IPS DF 6.9 (cell line): ENCODE measurements at regions not wholly inside any gene's neighbourhood (a gene's known extent, or its start where the extent isn't known, plus 50 kb on each side); places are given as distances from the start of the nearest gene placed in this dataset.
"Not testable (repeated sequence)": the region's sequence is repeated elsewhere in the genome, so short reads cannot be mapped to it uniquely, and the experiment has no call there.

Experiments used
- DNase-seq: peaks from one replicate; pipeline ENCODE4 v3.0.0-alpha.2; 2013; ENCODE audit warnings: low read depth, low spot score
- H3K27ac ChIP-seq: one replicate; pipeline ENCODE4 v1.5.1; 2013; ENCODE audit warnings: low read length, control low read depth
- H3K27me3 ChIP-seq: 2 replicates; pipeline ENCODE4 v1.6.1; 2013; ENCODE audit warnings: mild to moderate bottlenecking, low read length; ENCODE audit not compliant: control insufficient read depth, insufficient read depth
- H3K36me3 ChIP-seq: 2 replicates; pipeline ENCODE4 v1.6.1; 2013; ENCODE audit warnings: low read length; ENCODE audit not compliant: control insufficient read depth, insufficient read depth
- H3K4me1 ChIP-seq: 2 replicates; pipeline ENCODE4 v1.6.1; 2013; ENCODE audit warnings: low read length; ENCODE audit not compliant: control insufficient read depth, insufficient read depth
- H3K4me3 ChIP-seq: 2 replicates; pipeline ENCODE4 v1.5.1; 2013; ENCODE audit warnings: mild to moderate bottlenecking, low read length
- H3K9me3 ChIP-seq: 2 replicates; pipeline ENCODE4 v1.6.1; 2013; ENCODE audit warnings: low read length, inconsistent platforms; ENCODE audit not compliant: control insufficient read depth, insufficient read depth
- WGBS: extraction: QIAGEN DNeasy Blood & Tissue Kit; methylation state at CpG from one replicate; pipeline ENCODE4 v1.1.7; 2013; ENCODE audit warnings: mixed read lengths, missing lambda C conversion rate; ENCODE audit not compliant: insufficient read length, insufficient coverage; 5-methylcytosine and 5-hydroxymethylcytosine counted together

DNA sequence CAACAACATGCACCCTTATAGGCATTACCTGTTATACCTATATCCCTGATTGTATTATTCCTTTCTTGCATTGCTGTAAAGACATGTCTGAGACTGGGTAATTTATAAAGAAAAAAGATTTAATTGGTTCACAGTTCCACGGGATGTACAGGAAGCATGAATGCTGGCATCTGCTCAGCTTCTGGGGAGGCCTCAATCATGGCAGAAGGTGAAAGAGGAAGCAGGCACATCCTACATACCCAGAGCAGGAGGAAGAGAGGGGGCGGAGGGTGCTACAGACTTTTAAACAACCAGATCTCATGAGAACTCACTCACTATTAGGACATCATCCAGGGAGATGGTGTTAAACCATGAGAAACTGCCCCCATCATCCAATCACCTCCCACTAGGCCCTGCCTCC lies 191.7 kb upstream of the SPHKAP start:
- no peaks in the 10 kb centered on the region for H3K4me1 ChIP-seq
- WGBS: no CpG with 5 or more reads among the region's 2 CpGs
- H3K9me3 ChIP-seq: no peaks in the 10 kb centered on the region
- no peak for DNase-seq
- H3K4me3 ChIP-seq: no peak overlapping the region
- H3K36me3 ChIP-seq: no peaks in the 10 kb centered on the region
- no peaks in the 10 kb centered on the region for H3K27me3 ChIP-seq
- H3K27ac ChIP-seq: no peak overlapping the region

DNA sequence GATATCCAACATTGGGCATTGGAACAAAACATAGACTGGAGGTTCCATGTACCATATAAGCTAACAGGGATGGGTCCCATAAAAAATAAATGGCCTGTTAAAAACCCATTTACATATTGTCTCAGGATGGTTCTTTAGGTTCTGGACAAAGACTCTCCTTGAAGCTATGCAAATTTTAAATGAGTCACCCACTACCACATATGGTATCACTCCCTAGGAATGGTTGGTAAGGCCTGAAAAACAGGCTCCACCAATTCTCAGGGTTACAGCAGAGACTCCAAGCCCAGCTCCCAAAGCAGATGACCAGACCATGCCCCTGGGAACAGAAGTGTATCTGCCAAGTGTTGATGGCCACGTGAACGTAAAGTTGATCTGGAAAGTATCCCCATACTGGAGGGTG lies 190.7 kb upstream of the SPHKAP start:
- Histone ChIP-seq H3K4me3 (no peak overlapping the region), H3K9me3 (no peaks in the 10 kb centered on the region), H3K27me3 (no peaks in the 10 kb centered on the region), H3K4me1 (no peaks in the 10 kb centered on the region), H3K27ac (no peak overlapping the region), H3K36me3 (no peaks in the 10 kb centered on the region)
- DNase-seq: no peak
- no CpG with 5 or more reads among the region's 2 CpGs for WGBS

DNA sequence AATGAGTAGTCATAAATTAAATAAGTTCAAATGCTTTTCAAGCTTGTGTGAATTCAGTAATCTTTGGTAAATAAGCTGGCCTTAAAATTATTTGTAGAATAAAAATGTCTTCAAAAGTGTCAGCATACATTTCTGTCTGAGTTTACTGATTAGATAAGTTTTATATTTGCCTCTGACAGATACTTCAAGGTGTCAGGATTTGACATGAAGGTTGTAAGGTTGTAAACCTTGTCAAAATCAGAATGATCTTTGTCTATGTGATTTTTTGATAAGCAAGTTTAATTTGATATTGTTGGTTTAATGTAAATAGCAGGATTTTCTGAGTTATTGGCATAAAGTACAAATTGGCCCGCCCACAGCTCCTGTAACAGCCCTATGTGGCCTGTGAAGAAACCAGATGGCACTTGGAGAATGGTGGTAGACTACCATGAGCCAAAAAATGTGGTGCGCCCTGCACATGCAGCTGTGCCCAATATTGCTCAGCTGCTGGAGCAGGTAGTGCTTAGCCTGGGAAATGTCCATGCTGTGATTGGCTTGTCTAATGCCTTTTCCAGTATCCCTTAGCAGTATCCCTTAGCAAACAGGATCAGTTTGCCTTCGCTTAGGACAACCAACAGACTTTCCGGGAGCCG lies 188.0 kb upstream of the SPHKAP start:
- H3K9me3 ChIP-seq: no peaks in the 10 kb centered on the region
- WGBS: no CpG with 5 or more reads among the region's 5 CpGs
- H3K27me3 ChIP-seq: no peaks in the 10 kb centered on the region
- H3K36me3 ChIP-seq: no peaks in the 10 kb centered on the region
- no peak overlapping the region for H3K4me3 ChIP-seq
- no peak for DNase-seq
- no peaks in the 10 kb centered on the region for H3K4me1 ChIP-seq
- H3K27ac ChIP-seq: no peak overlapping the region

DNA sequence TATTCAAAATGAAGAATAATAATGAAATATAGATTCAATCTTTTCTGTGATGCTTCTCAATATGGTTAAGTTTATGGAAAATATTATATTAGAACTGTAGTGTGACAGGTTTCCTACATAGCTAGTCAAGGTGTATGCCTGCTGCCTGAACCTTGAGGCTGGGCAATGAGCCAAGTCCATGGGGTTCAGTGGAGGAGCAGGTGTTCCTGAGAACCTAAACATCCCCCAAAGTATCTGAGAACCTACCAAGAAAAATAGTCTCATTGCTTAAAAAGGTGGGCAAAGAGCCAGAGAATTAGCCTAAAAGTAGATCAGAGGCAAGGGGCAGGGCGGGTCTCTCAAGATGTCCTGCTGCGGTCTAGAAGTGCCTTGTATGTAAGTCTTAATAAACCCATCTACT lies 185.9 kb upstream of the SPHKAP start:
- no CpG with 5 or more reads among the region's 2 CpGs for WGBS
- H3K27me3 ChIP-seq: no peaks in the 10 kb centered on the region
- no peaks in the 10 kb centered on the region for H3K4me1 ChIP-seq
- H3K36me3 ChIP-seq: no peaks in the 10 kb centered on the region
- H3K4me3 ChIP-seq: no peak overlapping the region
- no peak overlapping the region for H3K27ac ChIP-seq
- no peaks in the 10 kb centered on the region for H3K9me3 ChIP-seq
- no peak for DNase-seq

DNA sequence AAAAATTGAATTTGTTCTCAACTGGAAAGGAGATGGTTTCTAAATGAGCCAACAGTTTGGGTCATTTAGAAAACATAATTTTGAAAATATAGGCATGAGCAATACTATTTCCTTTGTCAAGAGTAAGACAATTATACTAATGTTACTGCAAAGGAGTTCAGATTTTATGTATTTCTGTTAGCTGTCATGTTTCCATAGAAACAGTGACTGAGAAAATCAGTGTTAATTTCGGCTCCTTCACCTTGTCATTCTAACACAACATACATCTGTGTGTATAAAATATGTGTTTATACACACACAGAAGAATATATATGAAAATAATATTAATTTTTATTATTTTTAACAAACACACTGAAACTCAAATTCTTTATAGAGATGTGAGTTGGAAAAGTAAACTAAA lies 178.0 kb upstream of the SPHKAP start:
- Histone ChIP-seq H3K27me3 (no peaks in the 10 kb centered on the region), H3K36me3 (no peaks in the 10 kb centered on the region), H3K27ac (no peak overlapping the region), H3K4me3 (no peak overlapping the region), H3K9me3 (no peaks in the 10 kb centered on the region), H3K4me1 (no peaks in the 10 kb centered on the region)
- DNase-seq: no peak
- WGBS: no CpG with 5 or more reads among the region's 1 CpG

DNA sequence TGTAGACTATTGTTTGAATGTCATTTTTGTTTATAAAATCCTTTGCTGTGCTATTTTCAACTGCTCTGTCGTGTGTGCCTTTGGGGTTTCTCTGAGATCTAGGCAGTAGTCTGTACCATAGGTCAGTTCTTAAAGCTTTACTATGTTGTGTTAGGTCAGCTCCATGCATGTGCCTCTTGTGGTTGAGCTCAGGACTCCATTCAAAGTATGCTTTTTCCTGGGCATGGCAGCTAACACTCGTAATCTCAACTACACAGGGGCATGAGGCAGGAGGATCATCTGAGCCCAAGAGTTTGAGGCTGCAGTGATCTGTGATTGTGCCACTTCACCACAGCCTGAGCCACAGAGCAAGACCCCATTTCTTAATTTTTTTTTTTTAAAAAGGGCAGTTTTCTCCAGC lies 174.4 kb upstream of the SPHKAP start:
- DNase-seq: no peak
- H3K4me3 ChIP-seq: no peak overlapping the region
- no peak overlapping the region for H3K27ac ChIP-seq
- WGBS: no CpG with 5 or more reads among the region's 2 CpGs
- no peaks in the 10 kb centered on the region; the same call in 1 of the 2 replicates for H3K4me1 ChIP-seq
- no peaks in the 10 kb centered on the region for H3K9me3 ChIP-seq
- no peaks in the 10 kb centered on the region for H3K36me3 ChIP-seq
- H3K27me3 ChIP-seq: no peaks in the 10 kb centered on the region

DNA sequence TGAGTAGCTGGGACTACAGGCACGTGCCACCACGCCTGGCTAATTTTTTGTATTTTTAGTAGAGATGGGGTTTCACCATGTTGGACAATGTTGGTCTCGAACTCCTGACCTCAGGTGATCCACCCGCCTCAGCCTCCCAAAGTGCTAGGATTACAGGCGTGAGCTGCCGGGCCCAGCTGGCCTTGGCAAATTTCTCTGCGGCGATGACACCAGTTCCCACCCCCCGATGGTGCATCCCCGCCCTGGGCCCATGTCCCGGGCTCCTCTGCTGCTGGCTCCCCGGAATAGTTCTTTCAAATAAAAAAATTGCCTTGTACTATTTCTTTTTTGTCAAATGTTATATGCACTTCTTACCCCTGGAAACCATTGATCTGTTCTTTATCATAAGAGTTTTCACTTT lies 171.5 kb upstream of the SPHKAP start:
- no CpG with 5 or more reads among the region's 12 CpGs for WGBS
- H3K36me3 ChIP-seq, H3K9me3 ChIP-seq, DNase-seq, H3K27ac ChIP-seq, H3K27me3 ChIP-seq, H3K4me1 ChIP-seq, H3K4me3 ChIP-seq: not testable (repeated sequence)

DNA sequence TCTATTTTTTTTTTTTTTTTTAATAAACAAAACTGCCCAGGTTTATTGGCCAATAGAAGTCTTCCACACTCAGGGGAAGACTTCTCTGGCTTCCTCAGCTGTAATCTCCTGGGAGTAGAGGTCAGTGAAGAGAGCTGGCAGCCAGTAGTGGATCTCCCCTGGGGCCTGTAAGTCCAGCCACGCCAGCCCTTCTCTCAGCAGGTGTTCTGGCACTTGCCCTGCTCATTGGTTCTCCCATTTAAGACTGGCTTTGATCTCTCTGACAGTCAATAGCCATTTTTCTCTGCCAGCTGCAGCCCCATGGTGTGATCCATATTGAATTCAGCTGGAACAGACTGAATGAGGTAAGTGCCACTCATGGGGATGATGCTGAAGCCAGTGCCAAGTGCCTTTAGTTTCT lies 170.6 kb upstream of the SPHKAP start:
- H3K4me1 ChIP-seq: no peaks in the 10 kb centered on the region; the same call in 1 of the 2 replicates
- no peak overlapping the region for H3K27ac ChIP-seq
- H3K27me3 ChIP-seq: no peaks in the 10 kb centered on the region
- H3K36me3 ChIP-seq: no peaks in the 10 kb centered on the region
- H3K4me3 ChIP-seq: no peak overlapping the region
- no peak for DNase-seq
- H3K9me3 ChIP-seq: no peaks in the 10 kb centered on the region
- WGBS: no CpG with 5 or more reads among the region's 1 CpG

DNA sequence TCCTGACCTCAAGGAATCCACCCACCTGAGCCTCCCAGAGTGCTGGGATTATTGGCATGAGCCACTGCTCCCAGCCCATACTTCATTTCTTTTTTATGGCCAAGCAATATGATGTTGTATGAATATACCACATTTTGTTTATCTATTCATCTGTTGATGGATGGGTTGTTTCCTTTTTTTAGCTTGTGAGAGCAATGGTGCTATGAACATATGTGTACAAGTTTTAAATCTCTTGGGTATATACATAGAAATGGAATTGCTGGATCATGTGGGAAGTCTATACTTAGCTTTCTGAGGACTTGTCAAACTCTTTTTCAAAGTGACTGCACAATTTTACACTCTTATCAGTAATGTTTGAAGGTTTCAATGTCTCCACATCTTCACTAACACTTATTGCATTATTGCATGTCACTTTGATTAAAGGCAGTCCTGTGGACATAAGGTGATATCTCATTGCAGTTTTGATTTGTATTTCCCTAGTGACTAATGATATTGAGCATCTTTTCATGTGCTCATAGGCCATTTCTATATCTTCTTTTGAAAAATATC lies 167.1 kb upstream of the SPHKAP start:
- Histone ChIP-seq H3K27ac (no peak overlapping the region), H3K4me3 (no peak overlapping the region), H3K27me3 (no peaks in the 10 kb centered on the region), H3K9me3 (no peaks in the 10 kb centered on the region), H3K36me3 (no peaks in the 10 kb centered on the region), H3K4me1 (no peaks in the 10 kb centered on the region; the same call in 1 of the 2 replicates)
- DNase-seq: no peak

DNA sequence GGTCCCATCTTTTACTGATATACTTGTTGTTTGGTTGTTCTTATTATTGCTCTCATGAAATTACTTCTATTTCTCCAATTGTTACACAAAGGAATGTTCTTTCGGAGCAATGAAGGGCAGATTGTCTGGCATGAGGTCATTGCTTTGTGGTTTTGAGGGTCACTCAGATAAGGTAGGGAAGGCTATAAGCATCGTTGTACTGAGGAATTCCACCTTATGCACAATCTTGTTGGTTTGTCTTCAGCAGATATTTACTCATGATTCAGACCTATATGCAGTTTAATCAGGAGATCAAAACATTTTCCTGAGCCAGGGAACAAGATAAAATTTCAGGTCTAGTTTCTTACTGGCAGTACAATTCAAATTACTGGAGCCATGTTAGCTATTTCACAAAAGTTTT lies 163.0 kb upstream of the SPHKAP start:
- H3K9me3 ChIP-seq: no peaks in the 10 kb centered on the region

DNA sequence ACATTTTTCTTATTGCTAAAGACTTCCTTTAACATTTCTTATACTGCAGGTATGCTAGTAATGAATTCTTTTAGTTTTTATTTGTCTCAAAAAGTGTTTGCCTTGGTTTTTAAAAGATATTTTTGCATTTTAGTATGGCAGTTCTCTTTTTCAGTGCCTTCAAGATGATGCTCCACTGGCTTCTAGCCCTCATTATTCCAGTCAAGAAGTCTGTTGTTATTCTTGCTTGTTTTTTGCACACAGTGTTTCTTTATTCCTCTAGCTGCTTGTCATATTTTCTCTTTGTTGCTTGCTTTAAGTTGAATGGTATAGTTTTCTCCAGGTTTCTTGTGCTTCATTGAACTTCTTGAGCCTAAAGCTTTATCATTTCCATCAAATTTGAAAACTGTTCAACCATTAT lies 158.0 kb upstream of the SPHKAP start:
- H3K27me3 ChIP-seq: no peaks in the 10 kb centered on the region
- H3K9me3 ChIP-seq: no peaks in the 10 kb centered on the region
- no peak for DNase-seq
- H3K36me3 ChIP-seq: no peaks in the 10 kb centered on the region
- no peak overlapping the region for H3K4me3 ChIP-seq
- no peaks in the 10 kb centered on the region for H3K4me1 ChIP-seq
- no peak overlapping the region for H3K27ac ChIP-seq

More for the DNA sequence above, 163.0 kb upstream of the SPHKAP start:
- H3K4me3 ChIP-seq: no peak overlapping the region
- no peaks in the 10 kb centered on the region for H3K4me1 ChIP-seq
- DNase-seq: no peak
- no peaks in the 10 kb centered on the region for H3K27me3 ChIP-seq
- H3K27ac ChIP-seq: no peak overlapping the region
- no CpG with 5 or more reads among the region's 2 CpGs for WGBS
- no peaks in the 10 kb centered on the region for H3K36me3 ChIP-seq
